Sigmoid colon (tissue), 4 donors: ENCODE measurements at regions not wholly inside any gene's neighbourhood (a gene's known extent, or its start where the extent isn't known, plus 50 kb on each side); places are given as distances from the start of the nearest gene placed in this dataset.

ENCODE experiments used
- EP300 ChIP-seq, 4 donors: sonication (generic); formaldehyde crosslinking; IDR thresholded peaks; one replicate each; pipeline ENCODE4 v1.6.1; 2017; ENCODE audit warnings: antibody characterized with exemption in 4 of 4
- POLR2A ChIP-seq, 2 donors: fragments of 450-650 bp; IDR thresholded peaks; one replicate each; pipeline ENCODE4 v1.6.1; 2016; ENCODE audit warnings: antibody characterized with exemption in 2 of 2, mild to moderate bottlenecking in 2 of 2, moderate library complexity in 2 of 2
- POLR2AphosphoS5 ChIP-seq, 4 donors: sonication (generic); formaldehyde crosslinking; IDR thresholded peaks; one replicate each; pipeline ENCODE4 v1.6.1; 2017; ENCODE audit warnings: antibody characterized with exemption in 4 of 4
- TF ChIP-seq, protein P1 (sequence below), 4 experiments: fragments of 450-650 bp in 3 of 4; fragments of 200-600 bp in 1 of 4; IDR thresholded peaks; one replicate each; pipeline ENCODE4 v1.5.1; 2016 to 2019; ENCODE audit warnings: antibody characterized with exemption in 4 of 4, mild to moderate bottlenecking in 3 of 4, moderate library complexity in 2 of 4

GRCh38 chr2:190791347-190791975, 89.2 kb upstream of the GLS start:
- TF ChIP-seq EP300 (IDR thresholded peaks at IDR 0.05), result no peak
- TF ChIP-seq, protein P1, sequence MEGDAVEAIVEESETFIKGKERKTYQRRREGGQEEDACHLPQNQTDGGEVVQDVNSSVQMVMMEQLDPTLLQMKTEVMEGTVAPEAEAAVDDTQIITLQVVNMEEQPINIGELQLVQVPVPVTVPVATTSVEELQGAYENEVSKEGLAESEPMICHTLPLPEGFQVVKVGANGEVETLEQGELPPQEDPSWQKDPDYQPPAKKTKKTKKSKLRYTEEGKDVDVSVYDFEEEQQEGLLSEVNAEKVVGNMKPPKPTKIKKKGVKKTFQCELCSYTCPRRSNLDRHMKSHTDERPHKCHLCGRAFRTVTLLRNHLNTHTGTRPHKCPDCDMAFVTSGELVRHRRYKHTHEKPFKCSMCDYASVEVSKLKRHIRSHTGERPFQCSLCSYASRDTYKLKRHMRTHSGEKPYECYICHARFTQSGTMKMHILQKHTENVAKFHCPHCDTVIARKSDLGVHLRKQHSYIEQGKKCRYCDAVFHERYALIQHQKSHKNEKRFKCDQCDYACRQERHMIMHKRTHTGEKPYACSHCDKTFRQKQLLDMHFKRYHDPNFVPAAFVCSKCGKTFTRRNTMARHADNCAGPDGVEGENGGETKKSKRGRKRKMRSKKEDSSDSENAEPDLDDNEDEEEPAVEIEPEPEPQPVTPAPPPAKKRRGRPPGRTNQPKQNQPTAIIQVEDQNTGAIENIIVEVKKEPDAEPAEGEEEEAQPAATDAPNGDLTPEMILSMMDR (IDR thresholded peaks at IDR 0.05), result no peak
- TF ChIP-seq POLR2AphosphoS5 (IDR thresholded peaks at IDR 0.05), result peak in 1 of 4 donors; percentile 15
- TF ChIP-seq POLR2A (IDR thresholded peaks at IDR 0.05), result no peak
